ENCODE measurements at regions not wholly inside any gene's neighbourhood (a gene's known extent, or its start where the extent isn't known, plus 50 kb on each side); places are given as distances from the start of the nearest gene placed in this dataset.

DNA sequence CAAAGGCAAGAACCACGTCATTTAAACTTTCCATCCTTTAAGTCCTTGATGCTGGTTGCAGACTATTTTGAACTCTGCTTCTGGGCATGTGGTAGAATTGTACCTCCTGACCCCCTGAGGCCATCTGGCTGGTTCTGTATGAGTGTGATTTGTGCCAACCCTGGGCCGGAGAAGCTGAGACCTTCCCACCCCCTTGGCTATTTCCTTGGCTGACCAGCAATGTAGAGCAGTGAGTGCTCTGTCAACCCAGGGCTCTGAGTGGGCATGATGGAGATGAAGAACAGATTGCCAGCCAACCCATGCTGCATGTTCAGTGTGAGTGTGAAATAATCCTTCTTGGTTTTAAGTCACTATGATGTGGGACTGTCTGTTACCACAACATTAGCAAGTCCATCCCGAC lies 82.1 kb upstream of the RASGRP1 start:
- no peak overlapping the region for H3K4me3 ChIP-seq (ENCODE audit: low read depth, low read length, poor library complexity, severe bottlenecking)
- H3K36me3 ChIP-seq (ENCODE audit: insufficient read depth, low read length, poor library complexity, severe bottlenecking), result no peaks in the 10 kb centered on the region
- CTCF ChIA-PET, result no interaction called here
- no TSS peak for BruUV-seq (replicated peaks)
- no peak for DNase-seq (ENCODE audit: low spot score)
- no peaks in the 10 kb centered on the region for H3K4me1 ChIP-seq (ENCODE audit: insufficient read depth, low read length, poor library complexity, severe bottlenecking)
- TF ChIP-seq, protein P1, sequence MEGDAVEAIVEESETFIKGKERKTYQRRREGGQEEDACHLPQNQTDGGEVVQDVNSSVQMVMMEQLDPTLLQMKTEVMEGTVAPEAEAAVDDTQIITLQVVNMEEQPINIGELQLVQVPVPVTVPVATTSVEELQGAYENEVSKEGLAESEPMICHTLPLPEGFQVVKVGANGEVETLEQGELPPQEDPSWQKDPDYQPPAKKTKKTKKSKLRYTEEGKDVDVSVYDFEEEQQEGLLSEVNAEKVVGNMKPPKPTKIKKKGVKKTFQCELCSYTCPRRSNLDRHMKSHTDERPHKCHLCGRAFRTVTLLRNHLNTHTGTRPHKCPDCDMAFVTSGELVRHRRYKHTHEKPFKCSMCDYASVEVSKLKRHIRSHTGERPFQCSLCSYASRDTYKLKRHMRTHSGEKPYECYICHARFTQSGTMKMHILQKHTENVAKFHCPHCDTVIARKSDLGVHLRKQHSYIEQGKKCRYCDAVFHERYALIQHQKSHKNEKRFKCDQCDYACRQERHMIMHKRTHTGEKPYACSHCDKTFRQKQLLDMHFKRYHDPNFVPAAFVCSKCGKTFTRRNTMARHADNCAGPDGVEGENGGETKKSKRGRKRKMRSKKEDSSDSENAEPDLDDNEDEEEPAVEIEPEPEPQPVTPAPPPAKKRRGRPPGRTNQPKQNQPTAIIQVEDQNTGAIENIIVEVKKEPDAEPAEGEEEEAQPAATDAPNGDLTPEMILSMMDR (conservative IDR thresholded peaks at IDR 0.05; ENCODE audit: low read depth, low read length), result no peak
- no peak for TF ChIP-seq EZH2 (IDR thresholded peaks at IDR 0.05; ENCODE audit: borderline replicate concordance, low read depth, low read length, poor library complexity, severe bottlenecking)
- H3K27me3 ChIP-seq (replicated peaks; ENCODE audit: insufficient read depth, low read depth, low read length, poor library complexity), result peaks cover 13% of the 10 kb centered on the region
- no peaks in the 10 kb centered on the region for H3K9me3 ChIP-seq (ENCODE audit: low read depth, low read length, poor library complexity, severe bottlenecking)
- intact Hi-C loops (cut with micrococcal nuclease; ENCODE audit: unreplicated experiment), result no loop called here
- POLR2A ChIA-PET (ENCODE audit: low non-redundant PET), result no interaction called here
- H3K27ac ChIP-seq (ENCODE audit: low read depth, low read length, poor library complexity, severe bottlenecking), result no peak overlapping the region

DNA sequence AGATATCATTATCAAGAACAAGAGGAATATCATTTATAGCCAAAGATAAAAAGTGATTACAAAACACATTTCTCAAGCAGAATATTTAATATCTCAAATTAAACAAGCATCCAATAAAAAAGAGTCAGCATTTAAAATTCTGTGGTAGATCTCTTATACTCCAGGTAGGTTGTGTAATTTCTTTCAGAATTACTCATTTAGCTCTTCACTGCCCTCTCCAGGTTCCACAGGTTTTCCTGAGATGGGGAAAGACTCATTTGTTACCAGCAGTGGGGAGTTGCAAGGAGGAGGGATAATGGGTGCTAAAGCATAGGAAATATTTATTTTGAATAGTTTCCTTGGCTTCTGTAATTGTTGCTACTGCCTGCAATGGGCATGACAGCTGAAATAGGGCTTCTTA lies 83.1 kb upstream of the RASGRP1 start:
- no peak for DNase-seq (ENCODE audit: low spot score)
- TF ChIP-seq EZH2 (IDR thresholded peaks at IDR 0.05; ENCODE audit: borderline replicate concordance, low read depth, low read length, poor library complexity, severe bottlenecking), result no peak
- TF ChIP-seq, protein P1 (conservative IDR thresholded peaks at IDR 0.05; ENCODE audit: low read depth, low read length), result peak; percentile 26; the same call in 1 of the 2 replicates
- ChIA-PET CTCF (no interaction called here), POLR2A (ENCODE audit: low non-redundant PET) (no interaction called here)
- intact Hi-C loops (cut with micrococcal nuclease; ENCODE audit: unreplicated experiment), result no loop called here
- Histone ChIP-seq H3K27ac (ENCODE audit: low read depth, low read length, poor library complexity, severe bottlenecking) (no peak overlapping the region), H3K9me3 (ENCODE audit: low read depth, low read length, poor library complexity, severe bottlenecking) (no peaks in the 10 kb centered on the region), H3K36me3 (ENCODE audit: insufficient read depth, low read length, poor library complexity, severe bottlenecking) (no peaks in the 10 kb centered on the region), H3K4me1 (ENCODE audit: insufficient read depth, low read length, poor library complexity, severe bottlenecking) (no peaks in the 10 kb centered on the region), H3K27me3 (replicated peaks; ENCODE audit: insufficient read depth, low read depth, low read length, poor library complexity) (peaks cover 13% of the 10 kb centered on the region), H3K4me3 (ENCODE audit: low read depth, low read length, poor library complexity, severe bottlenecking) (no peak overlapping the region)
- no TSS peak for BruUV-seq (replicated peaks)

DNA sequence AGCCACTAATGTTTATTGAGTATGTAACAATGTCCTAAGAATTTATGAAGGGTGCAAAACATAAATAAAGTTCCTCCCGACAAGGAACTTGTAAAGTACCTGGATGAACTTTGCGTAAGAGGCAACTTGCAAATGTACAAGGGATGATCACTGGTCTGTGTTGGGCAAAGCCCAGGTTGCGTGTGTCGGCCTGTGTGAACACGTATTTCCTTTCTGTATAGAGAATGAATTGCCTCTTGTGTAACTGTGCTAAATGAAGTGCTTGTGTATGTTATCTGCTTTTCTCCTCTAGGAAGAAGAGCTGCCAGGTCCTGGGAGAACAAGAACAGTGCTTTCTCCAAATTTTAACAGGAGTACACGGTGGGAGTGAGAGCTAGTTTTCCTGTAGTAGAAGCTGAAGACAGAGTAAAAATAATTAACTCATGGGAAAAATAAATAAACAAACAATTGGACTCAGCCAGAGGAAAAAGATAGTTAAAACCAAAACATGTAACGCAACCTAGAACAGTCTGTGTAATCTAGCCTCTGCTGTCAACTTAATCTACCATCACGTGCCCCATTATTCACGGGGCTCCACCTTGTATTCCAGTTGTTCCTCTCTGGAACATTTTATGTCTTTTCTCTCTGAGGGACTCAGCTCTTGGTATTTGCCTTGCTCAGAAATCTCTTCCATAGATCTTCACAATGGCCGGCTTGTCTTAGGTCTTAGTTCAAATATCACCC lies 83.7 kb upstream of the RASGRP1 start:
- no peaks in the 10 kb centered on the region for H3K9me3 ChIP-seq (ENCODE audit: low read depth, low read length, poor library complexity, severe bottlenecking)
- CTCF ChIA-PET, result no interaction called here

More for the DNA sequence above, 83.7 kb upstream of the RASGRP1 start:
- BruUV-seq (replicated peaks), result no TSS peak
- POLR2A ChIA-PET (ENCODE audit: low non-redundant PET), result no interaction called here
- DNase-seq (ENCODE audit: low spot score), result no peak
- no peaks in the 10 kb centered on the region for H3K4me1 ChIP-seq (ENCODE audit: insufficient read depth, low read length, poor library complexity, severe bottlenecking)
- H3K27me3 ChIP-seq (replicated peaks; ENCODE audit: insufficient read depth, low read depth, low read length, poor library complexity), result peaks cover 13% of the 10 kb centered on the region
- no peak overlapping the region for H3K27ac ChIP-seq (ENCODE audit: low read depth, low read length, poor library complexity, severe bottlenecking)
- no peak for TF ChIP-seq EZH2 (IDR thresholded peaks at IDR 0.05; ENCODE audit: borderline replicate concordance, low read depth, low read length, poor library complexity, severe bottlenecking)
- TF ChIP-seq, protein P1 (conservative IDR thresholded peaks at IDR 0.05; ENCODE audit: low read depth, low read length), result no peak
- intact Hi-C loops (cut with micrococcal nuclease; ENCODE audit: unreplicated experiment), result no loop called here
- H3K36me3 ChIP-seq (ENCODE audit: insufficient read depth, low read length, poor library complexity, severe bottlenecking), result no peaks in the 10 kb centered on the region
- no peak overlapping the region for H3K4me3 ChIP-seq (ENCODE audit: low read depth, low read length, poor library complexity, severe bottlenecking)
